ENCODE measurements at regions not wholly inside any gene's neighbourhood (a gene's known extent, or its start where the extent isn't known, plus 50 kb on each side); places are given as distances from the start of the nearest gene placed in this dataset.

DNA sequence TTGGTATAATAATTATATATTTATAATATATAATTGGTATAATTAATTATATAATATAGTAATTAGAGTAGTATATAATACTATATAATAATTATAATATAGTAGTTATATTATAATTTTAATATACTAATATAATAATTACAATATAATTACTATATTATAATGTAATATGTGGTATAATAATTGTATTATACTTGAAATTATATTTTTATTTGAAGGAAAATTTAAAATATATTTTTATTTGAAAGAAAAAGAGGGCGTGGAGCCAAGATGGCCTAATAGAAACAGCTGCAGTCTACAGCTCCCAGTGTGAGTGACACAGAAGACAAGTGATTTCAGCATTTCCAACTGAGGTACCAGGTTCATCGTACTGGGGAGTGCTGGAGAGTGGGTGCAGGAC lies 365.9 kb downstream of the MMUT start:
- DNase-seq, result no peak

DNA sequence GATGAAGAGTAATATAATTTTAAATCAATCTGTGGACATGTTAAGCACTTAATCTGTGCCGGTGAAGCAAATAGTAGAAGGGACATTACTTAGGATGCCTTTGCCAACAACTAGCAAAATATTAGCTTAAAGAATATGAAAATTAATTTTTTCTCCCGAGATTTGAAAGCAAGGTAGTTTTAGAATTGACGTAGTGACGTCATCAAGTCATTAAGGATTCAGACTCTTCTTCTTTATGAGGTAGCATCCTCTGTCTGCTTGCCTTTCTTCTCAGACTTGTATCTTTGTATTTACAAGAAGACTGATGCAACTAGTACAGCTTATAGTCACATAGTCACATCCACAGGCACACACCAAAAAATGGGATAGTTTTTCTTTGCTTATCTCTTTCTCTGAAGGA lies 374.4 kb downstream of the MMUT start:
- no peak for DNase-seq

GRCh38 chr6:49087369-49087768 lies 375.7 kb downstream of the MMUT start:
- DNase-seq, result no peak

GRCh38 chr6:49082611-49083010 lies 380.4 kb downstream of the MMUT start:
- no peak for DNase-seq

GRCh38 chr6:49072885-49073620 lies 390.0 kb downstream of the MMUT start:
- DNase-seq, result no peak

- DNase-seq, result no peak
Measured at GRCh38 chr6:49072146-49072545, 390.9 kb downstream of the MMUT start.

GRCh38 chr6:49070411-49070810 lies 392.6 kb downstream of the MMUT start:
- no peak for DNase-seq

- no peak for DNase-seq
Measured at GRCh38 chr6:49054311-49054710, 408.7 kb downstream of the MMUT start.

DNA sequence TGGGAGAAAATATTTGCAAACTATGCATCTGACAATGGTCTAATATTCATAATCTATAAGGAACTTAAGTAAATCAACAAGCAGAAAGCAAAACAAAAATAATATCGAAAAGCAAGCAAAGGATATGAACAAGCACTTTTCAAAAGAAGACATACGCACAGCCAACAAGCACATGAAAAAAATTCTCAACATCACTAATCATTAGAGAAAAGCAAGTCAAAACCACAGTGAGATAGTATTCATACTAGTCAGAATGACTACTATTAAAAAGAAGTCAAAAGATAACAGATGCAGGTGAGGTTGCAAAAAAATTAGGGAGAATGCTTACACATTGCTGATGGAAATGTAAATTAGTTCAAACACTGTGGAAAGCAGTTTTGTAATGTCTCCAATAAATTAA lies 410.2 kb downstream of the MMUT start:
- no peak for DNase-seq

- no peak for DNase-seq
Measured at GRCh38 chr6:49051281-49051680, 411.8 kb downstream of the MMUT start.

DNA sequence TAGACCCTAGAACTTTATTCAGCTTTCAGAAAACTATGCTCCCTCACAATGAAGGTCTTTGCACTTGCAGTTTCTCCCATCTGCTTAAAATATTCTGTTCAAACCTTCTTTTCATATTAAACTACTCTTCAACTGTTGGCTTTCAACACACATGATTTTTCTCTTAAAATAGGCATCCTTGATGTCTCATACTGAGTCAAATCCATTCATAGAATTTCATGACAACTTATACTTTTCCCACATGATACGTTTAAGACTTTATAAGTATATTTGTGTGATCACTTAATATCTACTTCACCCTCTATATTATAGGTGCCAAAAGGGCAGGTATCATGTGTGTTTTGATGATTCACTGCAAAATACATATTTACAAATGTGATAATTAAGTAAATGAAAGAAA lies 412.5 kb downstream of the MMUT start:
- DNase-seq, result no peak

DNA sequence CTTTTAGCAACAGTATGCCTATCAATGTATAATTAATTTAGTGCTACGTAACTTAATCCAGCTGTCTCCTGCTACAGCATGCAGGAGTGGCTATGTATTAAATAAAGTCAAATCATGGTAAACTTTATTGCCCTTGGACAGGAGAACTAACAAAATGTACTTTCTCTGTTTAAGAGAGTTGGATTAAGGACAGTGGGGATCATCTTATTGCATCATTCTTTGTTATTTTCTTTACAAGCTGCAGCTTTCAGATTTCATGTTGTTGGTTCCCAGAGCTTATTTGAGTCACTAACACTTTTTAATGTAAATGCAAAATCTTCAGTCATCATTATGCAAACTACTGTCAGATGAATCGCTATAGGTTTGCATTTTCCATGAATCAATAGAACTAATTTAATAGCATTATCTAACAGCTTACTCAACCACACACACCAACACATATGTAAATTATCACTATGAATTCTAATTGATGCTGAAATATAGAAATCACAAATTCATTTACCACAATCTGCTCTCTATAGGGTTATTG lies 424.7 kb downstream of the MMUT start:
- no peak for DNase-seq

DNA sequence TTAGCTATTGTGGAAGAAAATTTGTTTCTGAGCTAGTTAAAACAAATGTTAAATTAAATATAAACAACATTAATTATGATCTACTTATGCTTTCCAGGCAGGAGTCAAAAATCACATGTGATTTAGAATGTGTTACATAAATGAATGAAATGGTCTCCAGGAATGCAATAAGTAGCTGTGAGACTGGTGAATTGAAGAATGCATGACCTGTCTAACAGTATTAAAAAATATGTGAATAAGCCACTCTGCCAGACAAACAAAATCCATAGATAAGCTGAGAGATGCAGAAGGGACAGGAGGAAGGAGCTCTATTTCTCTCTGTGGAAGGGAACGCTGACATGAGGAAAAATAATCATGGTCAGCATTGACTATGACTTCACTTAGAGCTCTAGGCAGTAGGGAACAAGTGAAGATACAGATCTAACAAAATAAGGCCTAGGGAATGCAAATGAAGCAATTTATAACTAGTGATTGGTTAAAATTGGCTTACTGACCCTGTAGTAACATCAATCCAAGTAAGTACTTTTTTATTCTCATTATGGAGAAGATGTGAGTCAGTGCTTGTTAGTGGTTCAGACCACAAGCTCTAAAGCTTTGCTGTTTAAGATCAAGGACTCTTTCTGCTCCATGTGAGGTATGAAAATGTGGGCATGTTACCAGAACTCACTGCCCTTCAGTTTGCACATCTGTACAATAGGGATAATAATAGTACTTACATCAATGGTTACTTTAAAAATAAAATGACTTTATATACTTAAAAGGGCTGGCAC lies 432.6 kb downstream of the MMUT start:
- DNase-seq, result no peak

DNA sequence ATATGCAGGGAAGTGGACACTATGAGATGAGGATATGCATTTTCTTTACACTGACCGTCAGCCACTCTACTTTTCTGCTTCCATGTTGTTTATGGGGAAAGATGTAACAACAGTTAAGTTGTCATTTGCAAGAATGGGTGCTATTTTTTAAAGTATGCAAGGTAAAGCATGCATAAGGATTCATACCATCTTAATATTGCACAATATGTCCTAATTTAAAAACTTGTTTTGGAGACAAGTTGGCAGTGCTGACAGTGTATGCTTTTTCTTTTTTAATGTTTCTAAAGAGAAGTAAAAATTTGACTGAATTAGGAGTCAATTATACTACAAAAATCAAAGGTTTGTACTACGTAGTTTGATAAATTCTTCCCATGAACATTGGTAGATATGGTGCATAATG lies 435.4 kb downstream of the MMUT start:
- no peak for DNase-seq

DNA sequence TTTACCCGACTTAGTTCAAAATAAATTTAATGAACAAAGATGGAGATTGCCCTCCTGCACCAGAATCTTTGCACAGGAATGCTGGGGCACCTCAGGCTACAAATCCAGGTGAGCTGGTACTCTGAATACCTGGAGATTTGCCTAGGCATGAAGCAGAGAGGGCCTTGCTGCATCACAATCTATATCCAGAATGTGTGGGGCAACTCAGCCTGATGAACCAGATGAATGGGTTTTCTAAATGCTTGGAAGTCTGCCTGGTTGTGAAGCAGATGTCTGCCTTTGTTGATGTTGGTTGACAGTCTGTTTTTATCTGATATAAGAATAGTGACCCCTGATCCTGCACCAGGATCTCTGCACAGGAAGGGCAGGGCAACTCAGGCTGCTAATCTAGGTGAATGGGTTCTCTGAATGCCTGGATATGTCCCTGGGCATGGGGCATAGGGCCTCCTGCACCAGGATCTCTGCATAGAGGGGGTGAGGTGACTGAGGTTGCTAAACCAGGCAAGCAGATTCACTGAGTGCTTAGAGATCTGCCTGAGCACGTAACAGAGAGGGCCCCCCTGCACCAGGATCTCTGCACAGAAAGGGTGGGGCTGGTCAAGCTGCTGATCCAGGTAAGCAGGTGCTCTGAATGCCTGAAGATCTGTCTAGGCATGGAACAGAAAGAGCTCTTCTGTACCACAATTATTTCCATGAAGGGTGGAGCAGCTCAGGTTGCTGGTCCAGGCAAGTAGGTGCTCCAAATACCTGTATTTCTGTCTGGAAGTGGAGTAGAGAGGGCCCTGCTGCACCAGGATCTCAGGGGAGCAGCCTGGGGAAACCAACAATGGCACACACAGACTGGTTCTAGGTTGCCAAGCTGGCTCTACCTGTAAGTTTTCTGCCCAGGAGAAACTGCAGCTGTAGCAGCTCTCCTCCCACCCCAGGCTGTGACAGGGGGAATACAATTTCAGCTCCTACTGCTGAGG lies 437.5 kb downstream of the MMUT start:
- DNase-seq, result no peak

DNA sequence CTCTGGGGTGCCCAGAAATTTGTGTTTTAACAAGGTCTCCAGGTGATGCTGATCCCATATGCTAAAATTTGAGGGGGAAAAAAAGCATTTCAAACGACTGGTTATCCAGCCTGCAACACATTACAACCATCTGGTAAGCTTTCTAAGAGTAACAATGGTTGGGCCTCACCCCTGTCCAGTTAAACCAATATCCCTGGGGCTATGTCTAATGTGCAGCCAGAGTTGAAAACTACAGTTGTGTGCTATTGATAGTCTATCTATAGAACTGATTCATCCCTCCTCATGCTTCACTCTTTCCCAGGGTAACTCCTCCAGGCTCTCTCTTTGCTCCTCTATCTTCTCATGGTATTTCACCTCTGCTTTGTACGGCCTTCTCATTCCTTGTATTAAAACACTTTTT lies 458.3 kb downstream of the MMUT start:
- DNase-seq, result no peak

DNA sequence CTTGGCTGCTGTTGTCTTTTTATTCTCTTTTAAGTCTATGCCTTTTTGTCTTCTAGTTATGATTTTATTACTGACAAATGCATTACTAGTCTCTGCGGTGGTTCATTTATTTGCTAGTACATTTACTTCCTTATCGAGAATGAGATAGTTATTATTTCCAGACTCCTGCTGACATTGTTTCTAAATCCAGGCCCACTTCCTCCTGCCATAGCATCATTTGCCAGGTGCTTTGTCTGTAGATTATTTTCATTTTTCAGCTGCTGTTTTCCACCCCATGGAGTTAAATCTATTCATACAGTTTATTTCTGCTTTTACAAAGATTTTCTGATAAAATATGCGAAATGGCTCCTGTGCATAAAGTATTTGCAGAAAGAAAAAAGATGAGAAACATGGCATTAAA lies 459.7 kb downstream of the MMUT start:
- no peak for DNase-seq

DNA sequence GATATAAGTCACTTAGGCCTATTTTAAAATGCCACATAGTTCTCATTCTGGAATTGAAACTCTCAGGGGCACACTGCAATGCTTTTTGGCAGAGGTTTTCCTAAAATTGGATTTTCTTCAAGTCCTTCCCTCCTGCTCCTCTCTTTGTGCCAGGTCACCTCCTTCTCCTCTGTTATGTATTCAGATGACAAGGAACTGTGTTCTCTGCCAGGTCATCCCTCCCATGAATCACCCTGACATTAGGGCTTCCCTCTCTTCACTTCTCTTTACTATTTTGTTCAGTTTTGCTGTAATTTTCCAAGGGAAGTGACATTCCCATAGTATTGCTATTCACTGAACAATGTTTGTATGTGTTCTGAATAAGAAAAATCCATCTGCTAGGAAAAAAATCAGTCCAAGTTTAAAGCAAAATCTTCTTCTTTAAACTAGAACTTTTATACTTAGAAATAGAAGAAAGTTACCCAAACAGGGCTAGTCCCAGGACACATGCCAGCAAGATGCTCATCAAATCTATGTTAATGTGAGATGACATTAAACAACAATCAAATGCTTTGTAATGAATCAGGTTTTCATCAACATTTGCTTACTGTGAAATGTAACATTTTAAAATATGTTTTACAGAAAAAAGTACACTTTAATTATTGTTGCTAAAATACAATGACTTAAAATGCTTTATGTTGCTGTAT lies 461.1 kb downstream of the MMUT start:
- peak; percentile 38 for DNase-seq

GRCh38 chr6:48998574-48998973 lies 464.5 kb downstream of the MMUT start:
- DNase-seq, result no peak

DNA sequence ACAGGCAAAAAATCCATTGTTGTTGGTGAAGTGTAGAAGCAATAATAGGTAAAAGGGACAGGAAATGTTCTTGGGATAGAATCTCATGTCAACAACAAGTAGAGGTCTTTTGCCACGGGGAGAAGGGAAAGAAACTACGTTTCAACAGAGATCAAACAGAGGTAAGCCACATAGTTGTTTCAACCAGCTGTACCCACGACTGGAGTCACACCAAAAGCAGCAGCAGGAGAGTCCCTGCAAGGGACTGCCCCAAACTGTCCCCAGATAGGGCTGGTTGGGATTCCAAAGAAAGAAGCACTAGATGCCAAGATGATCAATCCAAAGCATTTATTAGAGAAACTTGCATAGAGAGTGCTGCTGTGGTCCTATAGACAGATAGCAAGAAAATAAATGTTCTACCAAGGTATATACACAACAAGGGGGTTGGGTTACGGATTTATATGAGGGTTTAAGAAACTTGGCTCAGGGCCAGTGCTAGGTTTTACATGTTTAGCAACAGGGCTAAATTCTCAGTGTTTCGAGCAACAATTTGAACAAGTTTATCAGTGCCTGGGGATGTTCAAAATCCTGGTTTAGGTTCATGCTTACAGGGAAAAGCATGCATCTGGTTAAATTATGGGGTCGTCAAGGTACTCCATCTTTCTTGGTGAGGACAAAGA lies 466.5 kb downstream of the MMUT start:
- no peak for DNase-seq

DNA sequence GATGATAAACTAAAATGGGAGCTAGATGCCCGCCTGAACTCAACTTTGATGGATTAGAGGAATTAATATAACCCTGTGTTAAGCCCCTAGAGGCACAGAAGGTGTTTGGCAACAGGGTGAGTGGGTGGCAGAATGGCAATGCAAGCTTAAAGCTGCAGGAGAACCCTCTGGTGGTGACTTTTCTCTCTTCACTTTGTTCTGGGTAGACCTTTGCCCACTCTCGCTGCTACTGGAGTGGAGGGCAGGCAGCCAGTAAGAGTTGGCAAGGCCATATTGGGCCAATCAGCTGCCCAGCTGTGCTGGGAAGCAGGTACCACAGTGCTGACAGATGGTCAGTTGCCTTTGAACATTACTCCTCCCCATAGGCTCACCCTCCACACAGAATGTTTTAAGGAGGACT lies 468.2 kb downstream of the MMUT start:
- DNase-seq, result no peak

- no peak for DNase-seq
Measured at GRCh38 chr6:48990739-48991138, 472.3 kb downstream of the MMUT start.

Measured in right hindlimb (tissue), 1 donor.